Coronary artery (tissue), 2 donors: ENCODE measurements at regions not wholly inside any gene's neighbourhood (a gene's known extent, or its start where the extent isn't known, plus 50 kb on each side); places are given as distances from the start of the nearest gene placed in this dataset.

Experiments used
- DNase-seq: peaks from one replicate; pipeline ENCODE4 v3.0.0-alpha.2; 2017; ENCODE audit warnings: low spot score
- H3K27ac ChIP-seq, 2 donors: fragments of 200-600 bp; sonication (generic); one replicate each; pipeline ENCODE4 v1.5.1; 2016 to 2019
- H3K4me3 ChIP-seq: fragments of 200-600 bp; sonication (generic); 2 replicates; pipeline ENCODE4 v1.5.1; 2016; ENCODE audit warnings: mild to moderate bottlenecking, moderate library complexity
- TF ChIP-seq, protein P1 (sequence below): fragments of 200-600 bp; sonication (generic); IDR thresholded peaks from one replicate; pipeline ENCODE4 v1.5.1; 2019; ENCODE audit warnings: antibody characterized with exemption

- TF ChIP-seq, protein P1, sequence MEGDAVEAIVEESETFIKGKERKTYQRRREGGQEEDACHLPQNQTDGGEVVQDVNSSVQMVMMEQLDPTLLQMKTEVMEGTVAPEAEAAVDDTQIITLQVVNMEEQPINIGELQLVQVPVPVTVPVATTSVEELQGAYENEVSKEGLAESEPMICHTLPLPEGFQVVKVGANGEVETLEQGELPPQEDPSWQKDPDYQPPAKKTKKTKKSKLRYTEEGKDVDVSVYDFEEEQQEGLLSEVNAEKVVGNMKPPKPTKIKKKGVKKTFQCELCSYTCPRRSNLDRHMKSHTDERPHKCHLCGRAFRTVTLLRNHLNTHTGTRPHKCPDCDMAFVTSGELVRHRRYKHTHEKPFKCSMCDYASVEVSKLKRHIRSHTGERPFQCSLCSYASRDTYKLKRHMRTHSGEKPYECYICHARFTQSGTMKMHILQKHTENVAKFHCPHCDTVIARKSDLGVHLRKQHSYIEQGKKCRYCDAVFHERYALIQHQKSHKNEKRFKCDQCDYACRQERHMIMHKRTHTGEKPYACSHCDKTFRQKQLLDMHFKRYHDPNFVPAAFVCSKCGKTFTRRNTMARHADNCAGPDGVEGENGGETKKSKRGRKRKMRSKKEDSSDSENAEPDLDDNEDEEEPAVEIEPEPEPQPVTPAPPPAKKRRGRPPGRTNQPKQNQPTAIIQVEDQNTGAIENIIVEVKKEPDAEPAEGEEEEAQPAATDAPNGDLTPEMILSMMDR = no peak
- DNase-seq = no peak
Observed at GRCh38 chr15:87735522-87735921, 521.0 kb downstream of the NTRK3 start.

GRCh38 chr15:87734571-87735373, 521.8 kb downstream of the NTRK3 start:
- TF ChIP-seq, protein P1 = no peak
- DNase-seq = no peak
- H3K4me3 ChIP-seq = no peak overlapping the region
- no peak overlapping the region for H3K27ac ChIP-seq

More at GRCh38 chr15:87735522-87735921, 521.0 kb downstream of the NTRK3 start:
- no peak overlapping the region for H3K4me3 ChIP-seq
- H3K27ac ChIP-seq = no peak overlapping the region

DNA sequence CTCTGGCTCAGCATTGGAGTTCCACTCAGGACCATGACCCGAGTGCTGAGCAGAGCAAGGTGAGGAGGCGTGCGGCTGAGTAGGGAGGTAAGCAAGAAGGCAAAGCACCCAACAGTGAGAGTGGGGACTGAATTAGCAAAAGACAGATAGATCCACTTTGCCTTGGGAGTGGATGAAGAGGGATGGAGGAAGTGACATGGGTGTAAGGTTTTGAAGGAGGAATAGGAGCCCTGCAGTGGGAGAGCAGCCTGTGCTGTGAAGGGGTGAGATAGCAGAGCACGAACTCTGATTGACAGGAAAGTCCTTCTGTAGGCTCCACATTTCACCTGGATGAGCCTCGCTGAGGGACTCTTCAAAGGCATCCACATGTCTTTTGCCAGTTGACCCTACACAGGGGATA, 522.6 kb downstream of the NTRK3 start:
- TF ChIP-seq, protein P1 = no peak

DNA sequence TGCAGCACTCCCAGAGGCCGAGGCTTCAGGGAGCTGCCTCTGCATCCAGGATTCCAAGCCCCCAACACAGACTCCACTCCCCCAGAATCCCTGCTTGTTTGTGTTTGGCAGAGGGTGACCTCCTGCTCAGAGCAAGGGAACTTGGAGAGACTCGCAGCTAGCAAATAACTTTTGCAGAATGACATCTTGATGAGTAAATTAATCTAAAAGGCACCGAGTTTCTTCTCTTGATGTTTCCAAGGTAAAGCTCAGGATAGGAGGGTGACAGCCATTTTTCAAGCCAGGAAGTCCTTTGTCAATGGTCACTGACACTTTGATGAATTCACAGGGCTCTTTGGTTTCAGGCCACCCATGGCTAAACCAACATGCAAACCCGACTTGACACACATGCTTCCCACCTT, 523.0 kb downstream of the NTRK3 start:
- no peak for DNase-seq
- Histone ChIP-seq H3K27ac (no peak overlapping the region), H3K4me3 (no peak overlapping the region)
- TF ChIP-seq, protein P1 = no peak

More for the DNA sequence above, 522.6 kb downstream of the NTRK3 start:
- no peak overlapping the region for H3K27ac ChIP-seq
- H3K4me3 ChIP-seq = no peak overlapping the region
- DNase-seq = no peak

DNA sequence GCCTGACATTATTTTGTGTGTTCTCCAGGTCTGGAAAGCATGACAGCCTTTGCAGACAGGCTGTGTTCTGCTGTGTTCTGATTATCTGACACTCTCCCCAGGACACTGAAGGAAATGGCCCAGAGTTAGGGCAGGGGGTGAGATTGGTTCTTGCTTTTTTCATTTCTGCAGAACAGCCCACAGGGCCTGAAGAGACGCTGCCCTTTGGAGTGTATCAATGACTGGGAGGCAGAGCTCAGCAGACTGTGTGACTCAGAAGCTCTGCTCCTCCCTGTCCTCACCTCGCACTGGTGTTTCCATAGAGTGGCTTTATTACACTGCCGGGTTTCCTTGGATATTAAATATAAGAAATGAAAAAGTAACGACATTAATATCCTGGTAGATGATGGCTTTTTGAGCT, 523.6 kb downstream of the NTRK3 start:
- Histone ChIP-seq H3K27ac (no peak overlapping the region), H3K4me3 (no peak overlapping the region)
- TF ChIP-seq, protein P1 = no peak
- DNase-seq = no peak

- no peak for DNase-seq
- Histone ChIP-seq H3K27ac (no peak overlapping the region), H3K4me3 (no peak overlapping the region)
- TF ChIP-seq, protein P1 = no peak
Observed at GRCh38 chr15:87731630-87732029, 524.9 kb downstream of the NTRK3 start.

DNA sequence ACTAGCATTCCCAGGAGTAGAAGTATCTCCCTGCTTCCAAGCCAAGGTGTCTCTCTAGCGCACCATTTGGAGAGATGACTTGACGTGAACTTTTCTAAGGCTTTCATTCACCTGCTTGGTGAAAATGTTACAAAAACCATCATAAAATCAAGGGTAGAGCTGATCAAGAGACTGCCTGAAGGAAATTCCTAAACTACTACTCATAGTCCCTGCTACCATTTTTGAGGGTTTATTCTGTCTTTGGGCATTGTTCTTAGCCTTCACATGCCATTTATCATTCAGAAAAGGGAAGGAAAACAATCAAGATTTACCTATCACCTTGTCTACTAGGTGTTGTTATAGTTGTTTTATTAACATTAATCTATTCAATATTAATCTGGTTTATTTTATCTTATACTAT, 525.8 kb downstream of the NTRK3 start:
- TF ChIP-seq, protein P1 = no peak
- no peak for DNase-seq
- H3K4me3 ChIP-seq = no peak overlapping the region
- H3K27ac ChIP-seq = no peak overlapping the region
